Mammary epithelial cell (primary cell): ENCODE measurements at regions not wholly inside any gene's neighbourhood (a gene's known extent, or its start where the extent isn't known, plus 50 kb on each side); places are given as distances from the start of the nearest gene placed in this dataset.

ENCODE experiments used
- EZH2 ChIP-seq: IDR thresholded peaks from 2 replicates; pipeline ENCODE4 v1.6.1; 2012; ENCODE audit warnings: low read length, inconsistent platforms, borderline replicate concordance
- TF ChIP-seq, protein P1 (sequence below), 2 donors: IDR thresholded peaks in 1 of 2; conservative IDR thresholded peaks in 1 of 2; 2 replicates each; pipeline ENCODE4 v1.5.1; 2011 to 2012; ENCODE audit warnings: inconsistent platforms in 2 of 2, low read length in 2 of 2, mild to moderate bottlenecking in 2 of 2, control low read depth in 1 of 2, low read depth in 1 of 2; ENCODE audit not compliant: insufficient read depth in 1 of 2; ENCODE audit errors: extremely low read depth in 1 of 2

DNA sequence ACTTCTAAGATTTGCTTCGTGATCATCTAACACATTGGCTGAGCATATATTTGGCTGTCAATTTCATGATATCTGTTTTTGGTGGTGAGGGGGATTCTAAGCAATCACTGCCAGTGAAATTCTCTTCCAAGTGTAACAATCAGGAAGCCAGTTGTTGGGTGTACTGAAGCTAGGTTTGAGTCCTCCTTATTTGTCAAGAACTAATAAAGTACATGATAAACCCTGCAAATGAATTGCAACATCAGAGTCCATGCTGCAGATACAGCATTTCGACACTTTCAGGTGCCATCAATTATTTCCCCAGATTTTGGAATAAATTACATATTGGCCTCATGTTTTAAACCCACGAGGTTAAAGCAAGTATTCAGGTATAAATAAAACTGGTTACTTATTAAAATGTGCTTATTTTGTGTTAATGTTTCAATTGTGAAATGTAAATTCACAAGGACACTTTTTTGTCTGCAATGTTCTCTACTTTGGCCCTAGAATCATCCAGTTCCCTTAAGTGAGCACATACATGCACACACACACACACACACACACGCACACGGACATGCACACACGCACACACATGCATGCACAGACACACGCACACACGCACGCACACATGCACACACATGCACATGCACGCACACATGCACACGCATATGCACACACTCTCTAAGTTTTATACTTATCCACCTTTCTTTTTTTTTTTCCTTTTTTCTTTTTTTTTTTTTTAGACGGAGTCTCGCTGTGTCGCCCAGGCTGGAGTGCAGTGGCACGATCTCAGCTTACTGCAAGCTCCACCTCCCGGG, 510.2 kb upstream of the KLF6 start:
- TF ChIP-seq, protein P1, sequence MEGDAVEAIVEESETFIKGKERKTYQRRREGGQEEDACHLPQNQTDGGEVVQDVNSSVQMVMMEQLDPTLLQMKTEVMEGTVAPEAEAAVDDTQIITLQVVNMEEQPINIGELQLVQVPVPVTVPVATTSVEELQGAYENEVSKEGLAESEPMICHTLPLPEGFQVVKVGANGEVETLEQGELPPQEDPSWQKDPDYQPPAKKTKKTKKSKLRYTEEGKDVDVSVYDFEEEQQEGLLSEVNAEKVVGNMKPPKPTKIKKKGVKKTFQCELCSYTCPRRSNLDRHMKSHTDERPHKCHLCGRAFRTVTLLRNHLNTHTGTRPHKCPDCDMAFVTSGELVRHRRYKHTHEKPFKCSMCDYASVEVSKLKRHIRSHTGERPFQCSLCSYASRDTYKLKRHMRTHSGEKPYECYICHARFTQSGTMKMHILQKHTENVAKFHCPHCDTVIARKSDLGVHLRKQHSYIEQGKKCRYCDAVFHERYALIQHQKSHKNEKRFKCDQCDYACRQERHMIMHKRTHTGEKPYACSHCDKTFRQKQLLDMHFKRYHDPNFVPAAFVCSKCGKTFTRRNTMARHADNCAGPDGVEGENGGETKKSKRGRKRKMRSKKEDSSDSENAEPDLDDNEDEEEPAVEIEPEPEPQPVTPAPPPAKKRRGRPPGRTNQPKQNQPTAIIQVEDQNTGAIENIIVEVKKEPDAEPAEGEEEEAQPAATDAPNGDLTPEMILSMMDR (conservative IDR thresholded peaks at IDR 0.05 in 1 of 2, IDR thresholded peaks at IDR 0.05 in 1 of 2; ENCODE audit: extremely low read depth in 1 of 2, insufficient read depth in 1 of 2, low read depth in 1 of 2, low read length in 2 of 2): no peak
- TF ChIP-seq EZH2: no peak
